Breast epithelium (tissue), 4 donors: ENCODE measurements at regions not wholly inside any gene's neighbourhood (a gene's known extent, or its start where the extent isn't known, plus 50 kb on each side); places are given as distances from the start of the nearest gene placed in this dataset.

Source experiments
- DNase-seq, 2 donors: peaks; one replicate each; pipeline ENCODE4 v3.0.0-alpha.2; 2019; ENCODE audit warnings: low spot score in 2 of 2
- H3K27ac ChIP-seq, 2 donors: fragments of 200-600 bp; sonication (generic) in 1 of 2; one replicate each; pipeline ENCODE4 v1.5.1; 2016 to 2019; ENCODE audit warnings: mild to moderate bottlenecking in 1 of 2
- H3K27me3 ChIP-seq, 2 donors: fragments of 200-600 bp; sonication (generic) in 1 of 2; one replicate each; pipeline versions ENCODE4 v1.5.1 to v1.6.0; 2017 to 2019; ENCODE audit warnings: control low read depth in 1 of 2, mild to moderate bottlenecking in 1 of 2
- H3K36me3 ChIP-seq: fragments of 200-600 bp; one replicate; pipeline ENCODE4 v1.5.1; 2019
- H3K4me1 ChIP-seq, 2 donors: fragments of 200-600 bp; sonication (generic); one replicate each; pipeline ENCODE4 v1.5.1; 2016 to 2019; ENCODE audit warnings: control low read depth in 1 of 2
- H3K4me3 ChIP-seq, 3 donors: fragments of 200-600 bp; sonication (generic); 1 replicate in 2 of 3; 2 replicates in 1 of 3; pipeline ENCODE4 v1.5.1; 2016 to 2019; ENCODE audit warnings: mild to moderate bottlenecking in 3 of 3, moderate library complexity in 2 of 3
- H3K9me3 ChIP-seq, 2 donors: fragments of 200-600 bp; sonication (generic) in 1 of 2; one replicate each; pipeline ENCODE4 v1.5.1; 2016 to 2019; ENCODE audit warnings: control low read depth in 1 of 2
- POLR2A ChIP-seq: fragments of 450-650 bp; IDR thresholded peaks from one replicate; pipeline ENCODE4 v1.6.1; 2016; ENCODE audit warnings: antibody characterized with exemption, mild to moderate bottlenecking, moderate library complexity
- POLR2AphosphoS5 ChIP-seq, 3 donors: sonication (generic); formaldehyde crosslinking; IDR thresholded peaks; one replicate each; pipeline ENCODE4 v1.6.1; 2017; ENCODE audit warnings: antibody characterized with exemption in 3 of 3
- intact Hi-C: fragments of 100-400 bp; cut with DNase I; formaldehyde crosslinking; loops from one replicate; pipeline ENCODE4 v1.15.1; 2023; ENCODE audit warnings: low total_unique reads
- TF ChIP-seq, protein P1 (sequence below), 3 donors: fragments of 450-650 bp; IDR thresholded peaks; one replicate each; pipeline ENCODE4 v1.5.1; 2016 to 2017; ENCODE audit warnings: antibody characterized with exemption in 3 of 3, mild to moderate bottlenecking in 3 of 3, moderate library complexity in 3 of 3

- no peak for DNase-seq
- Histone ChIP-seq H3K27ac (no peak overlapping the region), H3K4me3 (no peak overlapping the region), H3K9me3 (peaks cover 0 to 11% of the 10 kb centered on the region in 2 donors), H3K4me1 (no peaks in the 10 kb centered on the region), H3K36me3 (no peaks in the 10 kb centered on the region), H3K27me3 (no peaks in the 10 kb centered on the region)
- TF ChIP-seq, protein P1, sequence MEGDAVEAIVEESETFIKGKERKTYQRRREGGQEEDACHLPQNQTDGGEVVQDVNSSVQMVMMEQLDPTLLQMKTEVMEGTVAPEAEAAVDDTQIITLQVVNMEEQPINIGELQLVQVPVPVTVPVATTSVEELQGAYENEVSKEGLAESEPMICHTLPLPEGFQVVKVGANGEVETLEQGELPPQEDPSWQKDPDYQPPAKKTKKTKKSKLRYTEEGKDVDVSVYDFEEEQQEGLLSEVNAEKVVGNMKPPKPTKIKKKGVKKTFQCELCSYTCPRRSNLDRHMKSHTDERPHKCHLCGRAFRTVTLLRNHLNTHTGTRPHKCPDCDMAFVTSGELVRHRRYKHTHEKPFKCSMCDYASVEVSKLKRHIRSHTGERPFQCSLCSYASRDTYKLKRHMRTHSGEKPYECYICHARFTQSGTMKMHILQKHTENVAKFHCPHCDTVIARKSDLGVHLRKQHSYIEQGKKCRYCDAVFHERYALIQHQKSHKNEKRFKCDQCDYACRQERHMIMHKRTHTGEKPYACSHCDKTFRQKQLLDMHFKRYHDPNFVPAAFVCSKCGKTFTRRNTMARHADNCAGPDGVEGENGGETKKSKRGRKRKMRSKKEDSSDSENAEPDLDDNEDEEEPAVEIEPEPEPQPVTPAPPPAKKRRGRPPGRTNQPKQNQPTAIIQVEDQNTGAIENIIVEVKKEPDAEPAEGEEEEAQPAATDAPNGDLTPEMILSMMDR (IDR thresholded peaks at IDR 0.05), result no peak
- no peak for TF ChIP-seq POLR2A
- TF ChIP-seq POLR2AphosphoS5 (IDR thresholded peaks at IDR 0.05), result no peak
- intact Hi-C loops, result no loop called here
Observed at GRCh38 chr13:78012046-78012445, 93.4 kb upstream of the EDNRB start.

- H3K9me3 ChIP-seq, result peaks cover 0 to 11% of the 10 kb centered on the region in 2 donors
- TF ChIP-seq POLR2AphosphoS5 (IDR thresholded peaks at IDR 0.05) (no peak), POLR2A (no peak)
- TF ChIP-seq, protein P1 (IDR thresholded peaks at IDR 0.05), result no peak
Observed at GRCh38 chr13:78004821-78005220, 86.2 kb upstream of the EDNRB start.

DNA sequence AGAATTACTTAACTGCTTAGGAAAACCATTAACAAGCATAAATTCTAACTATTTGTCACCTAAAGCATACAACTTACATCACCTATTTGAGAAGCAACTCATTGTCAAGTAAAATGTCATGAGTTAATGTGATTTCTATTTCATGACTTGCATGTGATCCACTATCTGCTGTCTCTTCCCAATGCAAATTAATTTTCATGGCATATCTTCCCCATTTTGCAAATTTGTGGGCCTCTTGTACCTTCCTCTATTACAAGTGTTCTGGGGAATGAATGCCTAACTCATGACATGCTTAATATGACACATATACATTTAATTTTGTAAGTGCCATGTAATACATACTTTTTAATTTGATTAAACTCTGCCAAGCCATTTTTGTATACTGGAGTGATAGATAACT lies 81.1 kb upstream of the EDNRB start:
- H3K4me3 ChIP-seq, result no peak overlapping the region
- H3K27ac ChIP-seq, result no peak overlapping the region
- H3K9me3 ChIP-seq, result peaks cover 0 to 18% of the 10 kb centered on the region in 2 donors
- no peak for DNase-seq
- TF ChIP-seq POLR2AphosphoS5 (IDR thresholded peaks at IDR 0.05) (no peak), POLR2A (no peak)
- TF ChIP-seq, protein P1 (IDR thresholded peaks at IDR 0.05), result no peak
- intact Hi-C loops, result no loop called here
- H3K36me3 ChIP-seq, result no peaks in the 10 kb centered on the region
- H3K4me1 ChIP-seq, result no peaks in the 10 kb centered on the region
- no peaks in the 10 kb centered on the region for H3K27me3 ChIP-seq

More at GRCh38 chr13:78004821-78005220, 86.2 kb upstream of the EDNRB start:
- intact Hi-C loops, result no loop called here
- no peak for DNase-seq
- Histone ChIP-seq H3K27me3 (no peaks in the 10 kb centered on the region), H3K4me3 (no peak overlapping the region), H3K4me1 (no peaks in the 10 kb centered on the region), H3K27ac (no peak overlapping the region), H3K36me3 (no peaks in the 10 kb centered on the region)

- no peaks in the 10 kb centered on the region for H3K36me3 ChIP-seq
- no peaks in the 10 kb centered on the region for H3K27me3 ChIP-seq
- H3K4me3 ChIP-seq, result no peak overlapping the region
- peaks cover 0 to 7% of the 10 kb centered on the region in 2 donors for H3K9me3 ChIP-seq
- no peak for DNase-seq
- TF ChIP-seq POLR2AphosphoS5 (IDR thresholded peaks at IDR 0.05) (no peak), POLR2A (no peak)
- TF ChIP-seq, protein P1 (IDR thresholded peaks at IDR 0.05), result no peak
- intact Hi-C loops, result no loop called here
- H3K27ac ChIP-seq, result no peak overlapping the region
- no peaks in the 10 kb centered on the region for H3K4me1 ChIP-seq
Observed at GRCh38 chr13:77994166-77994565, 75.5 kb upstream of the EDNRB start.

GRCh38 chr13:77991003-77991402 lies 72.4 kb upstream of the EDNRB start:
- intact Hi-C loops, result no loop called here
- DNase-seq, result no peak
- Histone ChIP-seq H3K4me1 (no peaks in the 10 kb centered on the region), H3K4me3 (no peak overlapping the region), H3K27me3 (no peaks in the 10 kb centered on the region), H3K27ac (no peak overlapping the region), H3K9me3 (no peaks in the 10 kb centered on the region), H3K36me3 (no peaks in the 10 kb centered on the region)
- TF ChIP-seq POLR2AphosphoS5 (IDR thresholded peaks at IDR 0.05), result no peak
- TF ChIP-seq, protein P1 (IDR thresholded peaks at IDR 0.05), result no peak
- no peak for TF ChIP-seq POLR2A
